ENCODE measurements at regions not wholly inside any gene's neighbourhood (a gene's known extent, or its start where the extent isn't known, plus 50 kb on each side); places are given as distances from the start of the nearest gene placed in this dataset.

- no peaks in the 10 kb centered on the region for H3K27me3 ChIP-seq (ENCODE audit: control insufficient read depth, insufficient read depth, low read length)
- intact Hi-C loops (cut with micrococcal nuclease) = no loop called here
- Mint-ChIP-seq H3K27ac (no peak overlapping the region), H3K27me3 (ENCODE audit: low read depth in 2 of 2) (peaks cover 3 to 11% of the 10 kb centered on the region in 2 donors), H3K36me3 (no peaks in the 10 kb centered on the region), H3K4me1 (peaks cover 6 to 9% of the 10 kb centered on the region in 2 donors), H3K9me3 (no peaks in the 10 kb centered on the region), H3K4me3 (no peak overlapping the region)
- no peak for TF ChIP-seq CTCF (IDR thresholded peaks at IDR 0.05)
- ATAC-seq (no peak), DNase-seq (no peak)
- H3K9me3 ChIP-seq (ENCODE audit: control insufficient read depth, insufficient read depth, low read length) = no peaks in the 10 kb centered on the region
- H3K4me3 ChIP-seq (ENCODE audit: low read length) = no peak overlapping the region
- H3K4me1 ChIP-seq (ENCODE audit: control insufficient read depth, insufficient read depth, low read length) = no peaks in the 10 kb centered on the region
- no peak overlapping the region for H3K27ac ChIP-seq (ENCODE audit: low read length)
- no peaks in the 10 kb centered on the region for H3K36me3 ChIP-seq (ENCODE audit: control insufficient read depth, insufficient read depth, low read length)
Observed at GRCh38 chr1:157360023-157360390, 192.3 kb downstream of the FCRL5 start.

GRCh38 chr1:157359314-157360022 is 192.8 kb downstream of the FCRL5 start:
- H3K4me3 ChIP-seq (ENCODE audit: low read length) = no peak overlapping the region
- H3K27ac Mint-ChIP-seq = no peak overlapping the region
- H3K27me3 ChIP-seq (ENCODE audit: control insufficient read depth, insufficient read depth, low read length) = no peaks in the 10 kb centered on the region
- H3K36me3 ChIP-seq (ENCODE audit: control insufficient read depth, insufficient read depth, low read length) = no peaks in the 10 kb centered on the region
- H3K9me3 Mint-ChIP-seq = no peaks in the 10 kb centered on the region
- intact Hi-C loops (cut with micrococcal nuclease) = no loop called here
- no peaks in the 10 kb centered on the region for H3K4me1 ChIP-seq (ENCODE audit: control insufficient read depth, insufficient read depth, low read length)
- no peak for TF ChIP-seq CTCF (IDR thresholded peaks at IDR 0.05)
- no peak overlapping the region for H3K4me3 Mint-ChIP-seq
- no peaks in the 10 kb centered on the region for H3K36me3 Mint-ChIP-seq
- DNase-seq (no peak), ATAC-seq (no peak)
- WGBS (ENCODE audit: insufficient coverage) = 92% methylated on average over 4 of the region's 4 CpGs
- peaks cover 6 to 9% of the 10 kb centered on the region in 2 donors for H3K4me1 Mint-ChIP-seq
- peaks cover 3 to 11% of the 10 kb centered on the region in 2 donors for H3K27me3 Mint-ChIP-seq (ENCODE audit: low read depth in 2 of 2)
- no peaks in the 10 kb centered on the region for H3K9me3 ChIP-seq (ENCODE audit: control insufficient read depth, insufficient read depth, low read length)
- no peak overlapping the region for H3K27ac ChIP-seq (ENCODE audit: low read length)

- H3K27me3 Mint-ChIP-seq (ENCODE audit: low read depth in 2 of 2) = peaks cover 3 to 10% of the 10 kb centered on the region in 2 donors
- ATAC-seq (no peak), DNase-seq (no peak)
- WGBS (ENCODE audit: insufficient coverage) = over 99% methylated on average over 5 of the region's 5 CpGs
- no peaks in the 10 kb centered on the region for H3K9me3 Mint-ChIP-seq
- no peaks in the 10 kb centered on the region for H3K27me3 ChIP-seq (ENCODE audit: control insufficient read depth, insufficient read depth, low read length)
- no peak overlapping the region for H3K4me3 ChIP-seq (ENCODE audit: low read length)
- H3K36me3 ChIP-seq (ENCODE audit: control insufficient read depth, insufficient read depth, low read length) = no peaks in the 10 kb centered on the region
- intact Hi-C loops (cut with micrococcal nuclease) = no loop called here
- H3K9me3 ChIP-seq (ENCODE audit: control insufficient read depth, insufficient read depth, low read length) = no peaks in the 10 kb centered on the region
- no peaks in the 10 kb centered on the region for H3K36me3 Mint-ChIP-seq
- H3K27ac ChIP-seq (ENCODE audit: low read length) = no peak overlapping the region
- H3K27ac Mint-ChIP-seq = no peak overlapping the region
- no peak overlapping the region for H3K4me3 Mint-ChIP-seq
- H3K4me1 ChIP-seq (ENCODE audit: control insufficient read depth, insufficient read depth, low read length) = no peaks in the 10 kb centered on the region
- peaks cover 6 to 9% of the 10 kb centered on the region in 2 donors for H3K4me1 Mint-ChIP-seq
- TF ChIP-seq CTCF (IDR thresholded peaks at IDR 0.05) = no peak
Observed at GRCh38 chr1:157357111-157357510, 195.2 kb downstream of the FCRL5 start.

GRCh38 chr1:157356601-157357000 is 195.7 kb downstream of the FCRL5 start:
- H3K27ac ChIP-seq (ENCODE audit: low read length) = no peak overlapping the region
- H3K9me3 Mint-ChIP-seq = no peaks in the 10 kb centered on the region
- H3K4me3 Mint-ChIP-seq = no peak overlapping the region
- no peak overlapping the region for H3K27ac Mint-ChIP-seq
- no peak for TF ChIP-seq CTCF (IDR thresholded peaks at IDR 0.05)
- 37% methylated on average over 3 of the region's 3 CpGs for WGBS (ENCODE audit: insufficient coverage)
- ATAC-seq (no peak), DNase-seq (no peak)
- H3K4me3 ChIP-seq (ENCODE audit: low read length) = no peak overlapping the region
- no peaks in the 10 kb centered on the region for H3K36me3 Mint-ChIP-seq
- intact Hi-C loops (cut with micrococcal nuclease) = no loop called here
- H3K36me3 ChIP-seq (ENCODE audit: control insufficient read depth, insufficient read depth, low read length) = no peaks in the 10 kb centered on the region
- no peaks in the 10 kb centered on the region for H3K9me3 ChIP-seq (ENCODE audit: control insufficient read depth, insufficient read depth, low read length)
- no peaks in the 10 kb centered on the region for H3K4me1 ChIP-seq (ENCODE audit: control insufficient read depth, insufficient read depth, low read length)
- peaks cover 6 to 9% of the 10 kb centered on the region in 2 donors for H3K4me1 Mint-ChIP-seq
- peaks cover 3 to 8% of the 10 kb centered on the region in 2 donors for H3K27me3 Mint-ChIP-seq (ENCODE audit: low read depth in 2 of 2)
- no peaks in the 10 kb centered on the region for H3K27me3 ChIP-seq (ENCODE audit: control insufficient read depth, insufficient read depth, low read length)
